Activated CD8-positive, alpha-beta memory T cell treated with anti-CD3 and anti-CD28 coated beads, Interleukin-2, amount 50 U/mL, for 1 hour (primary cell): ENCODE measurements at regions not wholly inside any gene's neighbourhood (a gene's known extent, or its start where the extent isn't known, plus 50 kb on each side); places are given as distances from the start of the nearest gene placed in this dataset.
"Not testable (repeated sequence)": the region's sequence is repeated elsewhere in the genome, so short reads cannot be mapped to it uniquely, and the experiment has no call there.

Experiments used
- DNase-seq: peaks from one replicate; pipeline ENCODE4 v3.0.0-alpha.2; 2020; ENCODE audit errors: extremely low read depth

DNA sequence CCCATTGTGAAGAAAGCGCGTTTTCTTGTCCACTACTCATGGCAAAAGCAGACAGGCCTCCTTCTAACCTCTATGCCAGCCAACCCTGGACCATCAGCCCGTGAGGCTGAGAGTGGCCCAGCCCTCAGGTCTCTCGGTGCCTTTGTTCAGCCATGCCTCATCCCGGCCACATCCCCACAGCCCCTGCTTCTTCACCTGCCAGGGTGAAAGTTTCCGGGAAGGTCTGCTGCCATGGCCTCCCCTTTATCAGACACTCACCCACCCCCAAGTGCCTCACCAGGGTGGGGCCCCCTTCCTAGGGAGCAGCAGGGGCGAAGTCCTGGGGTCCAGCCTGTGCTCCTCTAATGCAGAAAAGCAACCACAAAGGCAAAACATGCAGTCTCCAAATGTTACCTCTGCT lies 478.4 kb upstream of the SALL3 start:
- no peak for DNase-seq

- DNase-seq = no peak
Measured at GRCh38 chr18:78503129-78503528, 476.5 kb upstream of the SALL3 start.

GRCh38 chr18:78505851-78506461 lies 473.7 kb upstream of the SALL3 start:
- no peak for DNase-seq

GRCh38 chr18:78507217-78507616 lies 472.4 kb upstream of the SALL3 start:
- no peak for DNase-seq

GRCh38 chr18:78508228-78508824 lies 471.3 kb upstream of the SALL3 start:
- not testable (repeated sequence) for DNase-seq

GRCh38 chr18:78510091-78510490 lies 469.5 kb upstream of the SALL3 start:
- DNase-seq = no peak

DNA sequence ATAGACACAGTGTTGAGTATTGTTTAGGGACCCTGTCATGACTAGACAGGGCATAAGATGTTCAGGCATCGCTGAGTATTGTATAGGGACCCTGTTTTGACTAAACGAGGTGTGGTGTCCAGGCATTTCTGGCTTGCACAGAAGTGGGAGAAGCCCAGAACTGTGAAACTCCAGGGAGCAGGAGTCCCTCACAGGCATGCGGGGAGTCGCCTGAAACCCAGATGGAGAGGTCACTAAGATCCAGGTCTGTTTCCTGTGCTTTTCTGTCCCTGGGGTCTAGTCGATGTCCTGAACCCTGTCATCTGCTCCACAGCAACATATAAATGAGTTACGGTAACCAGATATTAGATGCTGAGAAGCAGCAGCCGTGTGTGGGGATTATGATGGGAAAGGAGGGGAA lies 469.0 kb upstream of the SALL3 start:
- DNase-seq = no peak

DNA sequence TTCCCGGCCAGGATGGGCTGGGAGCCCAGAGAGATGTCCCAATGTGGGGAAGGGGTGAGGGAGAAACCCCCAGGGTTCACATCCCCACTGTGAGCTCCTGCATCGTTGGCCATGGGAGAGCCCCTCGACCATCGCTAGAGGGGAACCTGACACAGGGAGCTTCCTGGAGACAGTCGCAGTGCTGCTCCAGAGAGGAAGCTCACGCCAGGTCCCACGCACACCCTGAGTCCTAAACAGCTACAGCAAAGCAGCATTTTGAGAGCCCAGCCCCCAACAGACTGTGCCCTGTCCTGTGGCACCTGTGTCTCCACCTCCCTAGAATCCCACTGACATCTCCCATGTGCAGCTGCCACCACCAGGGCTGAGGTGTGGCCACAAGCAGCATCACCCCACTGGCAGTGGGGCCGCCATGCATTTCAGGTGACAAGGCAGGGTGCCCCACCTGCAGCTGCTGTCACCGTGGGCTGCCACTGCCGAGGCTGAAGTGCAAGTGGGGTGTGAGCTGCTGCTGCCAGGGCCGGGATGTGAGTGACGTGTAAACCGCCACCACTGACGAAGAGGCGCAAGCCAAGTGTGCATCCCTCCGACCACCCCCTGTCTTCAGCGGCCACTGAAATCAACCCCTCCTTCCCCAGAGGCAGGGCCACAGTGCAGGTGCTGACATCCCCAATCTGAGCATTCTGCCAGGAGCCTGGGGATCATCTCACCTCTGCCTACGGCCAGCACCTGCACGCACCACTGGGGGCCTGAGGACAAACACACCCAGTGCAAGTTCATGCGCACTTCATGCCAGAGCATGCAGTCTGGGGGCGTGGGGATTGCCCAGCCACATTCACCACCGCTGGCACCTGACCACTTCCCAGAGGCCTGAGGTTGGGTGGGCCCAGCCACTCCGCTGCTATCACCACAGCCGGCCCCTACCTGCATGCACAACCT lies 467.7 kb upstream of the SALL3 start:
- DNase-seq = no peak

DNA sequence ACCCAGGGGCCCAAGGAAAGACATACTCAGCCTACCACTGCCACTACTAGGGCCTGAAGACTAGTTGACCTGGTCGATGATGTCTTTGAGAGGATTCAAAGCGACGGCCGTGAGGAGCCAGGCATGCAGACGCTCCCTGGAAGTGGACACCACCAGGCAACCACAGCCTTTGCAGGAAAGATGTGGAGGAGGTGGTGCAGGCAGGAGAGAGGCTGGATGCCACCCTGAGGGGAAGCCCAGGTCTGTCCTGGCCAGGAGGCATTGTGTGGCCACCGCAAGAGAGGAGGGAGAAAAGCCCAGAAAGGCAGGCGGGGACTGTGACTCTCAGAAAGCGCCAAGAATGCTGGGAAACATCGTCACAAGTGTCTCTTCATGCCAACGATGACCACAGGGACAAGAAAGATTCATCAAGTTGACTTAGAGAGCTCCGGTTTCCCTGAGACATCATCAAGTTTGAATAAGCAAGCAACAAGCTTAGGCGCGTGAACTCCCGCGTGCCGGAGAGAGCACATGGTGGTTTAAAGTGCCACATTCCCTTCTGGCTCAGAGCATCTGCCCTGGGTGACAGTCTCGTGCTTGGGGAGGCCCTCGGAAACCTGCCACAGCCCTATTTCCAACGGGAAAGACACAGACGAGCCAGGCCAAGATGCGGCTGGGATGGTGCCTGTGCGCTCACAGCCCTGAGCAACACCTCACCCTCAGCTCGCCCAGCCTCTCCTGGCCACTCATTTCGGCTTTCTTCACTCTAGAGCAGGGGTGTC lies 464.5 kb upstream of the SALL3 start:
- no peak for DNase-seq

DNA sequence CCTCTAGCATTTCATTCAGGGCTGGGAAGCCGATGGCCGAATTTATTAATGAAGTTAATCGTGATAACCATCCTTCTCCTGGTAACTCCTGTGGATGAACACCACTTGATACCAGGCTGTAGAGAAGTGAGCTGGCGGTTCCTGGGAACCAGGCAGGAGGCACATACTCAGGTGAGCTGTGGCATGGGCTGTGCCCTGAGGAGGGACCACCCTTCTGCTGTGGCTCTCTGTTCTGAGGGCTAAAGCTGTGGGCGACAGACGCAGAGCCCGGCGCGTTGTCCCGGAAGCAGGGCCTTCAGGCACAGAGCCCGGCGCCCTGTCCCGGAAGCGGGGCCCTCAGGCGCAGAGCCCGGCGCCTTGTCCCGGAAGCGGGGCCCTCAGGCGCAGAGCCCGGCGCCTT lies 462.3 kb upstream of the SALL3 start:
- DNase-seq = no peak

DNA sequence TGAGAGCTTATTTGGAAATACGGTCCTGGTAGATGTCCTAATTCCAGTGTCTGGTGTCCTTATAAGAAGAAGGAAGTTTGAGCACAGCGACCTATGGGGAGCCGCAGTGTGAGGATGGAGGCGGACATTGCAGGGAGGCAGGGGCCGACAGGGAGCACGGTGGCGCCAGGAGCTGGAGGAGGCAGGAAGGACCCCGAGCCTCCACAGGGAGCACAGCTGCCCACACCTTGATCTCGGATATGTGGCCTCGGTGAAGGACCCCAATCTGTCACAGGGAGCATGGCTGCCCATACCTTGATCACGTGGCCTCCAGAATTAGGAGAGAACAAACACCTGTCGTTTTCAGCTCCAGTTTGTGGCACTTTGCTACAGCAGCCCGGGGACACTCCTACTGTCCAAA lies 461.6 kb upstream of the SALL3 start:
- no peak for DNase-seq

DNA sequence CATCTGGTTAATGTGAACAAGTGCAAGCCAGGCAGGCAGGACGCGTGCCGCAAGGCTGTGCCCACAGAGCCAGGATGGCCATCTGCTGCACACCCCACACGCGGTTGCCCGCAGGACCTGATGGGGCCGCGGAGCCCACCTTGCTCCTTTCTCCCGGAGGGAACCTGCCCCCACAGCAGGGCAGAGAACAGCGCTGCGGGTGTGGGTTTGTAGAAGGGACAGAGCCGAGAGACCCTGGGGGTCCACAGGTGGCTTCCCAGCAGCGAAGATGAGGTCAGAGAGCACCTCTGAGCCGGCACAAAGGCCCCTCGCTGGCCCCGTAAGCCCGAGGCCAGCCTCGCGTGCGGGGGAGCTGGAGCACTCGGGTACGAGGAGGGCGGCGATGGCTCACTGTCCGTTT lies 460.8 kb upstream of the SALL3 start:
- no peak for DNase-seq

- DNase-seq = no peak
Measured at GRCh38 chr18:78519394-78520062, 460.1 kb upstream of the SALL3 start.

DNA sequence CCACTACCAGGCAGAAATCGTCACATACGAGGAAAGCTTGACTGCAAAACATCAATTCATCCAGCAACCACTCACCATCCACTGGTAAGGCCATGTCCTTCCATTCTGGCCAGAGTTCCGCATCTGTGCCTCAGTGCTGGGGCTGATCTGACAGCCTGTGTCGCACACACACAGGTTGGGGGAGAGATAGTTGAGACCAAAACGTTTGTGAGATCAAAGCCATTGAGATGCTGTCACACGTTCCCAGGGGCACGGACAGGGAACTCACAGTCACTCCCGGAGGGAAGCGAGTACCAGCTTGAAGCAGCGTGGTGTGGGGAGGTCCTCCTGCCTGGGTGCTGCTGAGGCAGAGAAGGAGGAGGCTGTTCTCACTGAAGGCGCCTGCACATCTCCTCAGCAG lies 458.5 kb upstream of the SALL3 start:
- no peak for DNase-seq

GRCh38 chr18:78521744-78522143 lies 457.9 kb upstream of the SALL3 start:
- no peak for DNase-seq

GRCh38 chr18:78522507-78522906 lies 457.1 kb upstream of the SALL3 start:
- DNase-seq = no peak

- no peak for DNase-seq
Measured at GRCh38 chr18:78523850-78524249, 455.8 kb upstream of the SALL3 start.

DNA sequence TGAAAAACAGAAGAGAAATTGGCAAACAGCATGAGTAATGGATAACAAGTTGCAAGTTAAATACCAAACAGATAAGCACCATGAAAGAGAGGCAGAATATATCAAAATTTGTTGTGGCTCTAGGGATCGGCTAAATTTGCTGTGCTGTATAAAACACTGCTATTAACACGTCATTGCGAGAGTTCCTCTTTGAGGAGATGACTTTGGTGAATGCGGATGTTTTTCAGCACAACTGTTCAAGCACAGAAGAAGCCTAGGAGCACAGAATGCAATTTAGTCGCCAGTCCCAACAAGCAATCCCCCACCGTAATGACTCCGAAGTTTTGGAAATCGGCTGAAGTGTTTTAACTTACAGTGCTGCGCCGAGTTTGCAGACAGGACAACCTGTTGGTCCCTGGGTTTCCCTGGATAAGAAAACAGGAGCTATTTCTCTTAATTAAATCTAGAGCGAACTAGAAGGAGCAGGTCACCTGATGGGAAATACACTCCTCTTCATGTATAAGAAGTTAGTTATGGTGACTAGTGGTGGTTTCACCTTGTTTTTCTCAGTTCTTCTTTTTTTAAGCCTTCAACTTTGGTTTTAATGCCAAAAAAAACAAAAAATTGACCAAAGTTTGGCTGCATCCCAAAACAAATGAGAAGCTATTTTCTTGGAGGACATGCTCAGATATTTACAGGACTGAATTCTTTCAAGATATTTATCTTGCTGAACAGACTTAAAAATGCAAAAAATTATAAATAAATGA lies 454.1 kb upstream of the SALL3 start:
- no peak for DNase-seq

GRCh38 chr18:78526275-78526674 lies 453.3 kb upstream of the SALL3 start:
- no peak for DNase-seq

GRCh38 chr18:78526923-78527711 lies 452.5 kb upstream of the SALL3 start:
- no peak for DNase-seq
